H9 (cell line): ENCODE measurements at regions not wholly inside any gene's neighbourhood (a gene's known extent, or its start where the extent isn't known, plus 50 kb on each side); places are given as distances from the start of the nearest gene placed in this dataset.

Experiments
- DNase-seq: peaks from one replicate; pipeline ENCODE4 v3.0.0-alpha.2; 2017
- H2AFZ ChIP-seq: one replicate; pipeline ENCODE4 v1.6.1; 2013; ENCODE audit warnings: mild to moderate bottlenecking, low read length, control low read depth, moderate library complexity
- H2AK5ac ChIP-seq: 2 replicates; pipeline ENCODE4 v1.6.1; 2013; ENCODE audit warnings: low read length, control low read depth, mixed read lengths; ENCODE audit not compliant: insufficient read length
- H2BK120ac ChIP-seq: one replicate; pipeline ENCODE4 v1.6.1; 2013; ENCODE audit warnings: low read depth, mild to moderate bottlenecking, low read length, control low read depth, inconsistent platforms; ENCODE audit not compliant: poor library complexity, severe bottlenecking
- H2BK12ac ChIP-seq: 2 replicates; pipeline ENCODE4 v1.6.1; 2013; ENCODE audit warnings: low read length, control low read depth, mixed read lengths, low read depth; ENCODE audit not compliant: insufficient read length
- H2BK15ac ChIP-seq: 2 replicates; pipeline ENCODE4 v1.6.1; 2013; ENCODE audit warnings: low read depth, low read length, control low read depth
- H2BK20ac ChIP-seq: one replicate; pipeline ENCODE4 v1.6.1; 2013; ENCODE audit warnings: low read depth, mild to moderate bottlenecking, low read length, control low read depth, inconsistent platforms; ENCODE audit not compliant: poor library complexity, severe bottlenecking
- H2BK5ac ChIP-seq: 2 replicates; pipeline ENCODE4 v1.6.1; 2013; ENCODE audit warnings: low read length, control low read depth, mixed read lengths; ENCODE audit not compliant: insufficient read length
- H3K14ac ChIP-seq: 2 replicates; pipeline ENCODE4 v1.6.1; 2013; ENCODE audit warnings: low read length, control low read depth; ENCODE audit not compliant: insufficient read depth
- H3K18ac ChIP-seq: 2 replicates; pipeline ENCODE4 v1.6.1; 2013; ENCODE audit warnings: low read depth, mild to moderate bottlenecking, mixed read lengths, low read length, control low read depth; ENCODE audit not compliant: insufficient read length
- H3K23ac ChIP-seq: 2 replicates; pipeline ENCODE4 v1.6.1; 2013; ENCODE audit warnings: low read length, control low read depth, mixed read lengths, low read depth; ENCODE audit not compliant: insufficient read length
- H3K23me2 ChIP-seq: 2 replicates; pipeline ENCODE4 v1.6.1; 2013; ENCODE audit warnings: low read depth, mild to moderate bottlenecking, mixed read lengths, low read length, control low read depth; ENCODE audit not compliant: insufficient read length, poor library complexity, severe bottlenecking
- H3K27ac ChIP-seq: 2 replicates; pipeline ENCODE4 v1.5.1; 2013; ENCODE audit warnings: low read length, control low read depth, mixed read lengths, low read depth; ENCODE audit not compliant: insufficient read length
- H3K27me3 ChIP-seq: 2 replicates; pipeline ENCODE4 v1.6.1; 2013; ENCODE audit warnings: low read length, control low read depth, inconsistent platforms; ENCODE audit not compliant: insufficient read depth
- H3K4ac ChIP-seq: 2 replicates; pipeline ENCODE4 v1.6.1; 2013; ENCODE audit warnings: low read depth, mild to moderate bottlenecking, control low read depth, inconsistent platforms, low read length, moderate library complexity
- H3K4me1 ChIP-seq: 2 replicates; pipeline ENCODE4 v1.6.1; 2013; ENCODE audit warnings: low read length, control low read depth, inconsistent platforms; ENCODE audit not compliant: insufficient read depth
- H3K4me2 ChIP-seq: 2 replicates; pipeline ENCODE4 v1.6.1; 2013; ENCODE audit warnings: low read length, control low read depth, mixed read lengths; ENCODE audit not compliant: insufficient read length, insufficient read depth
- H3K56ac ChIP-seq: 2 replicates; pipeline ENCODE4 v1.6.1; 2013; ENCODE audit warnings: low read depth, mild to moderate bottlenecking, mixed read lengths, low read length, control low read depth; ENCODE audit not compliant: insufficient read length
- H3K79me1 ChIP-seq: 2 replicates; pipeline ENCODE4 v1.6.1; 2013; ENCODE audit warnings: low read depth, mild to moderate bottlenecking, moderate library complexity, low read length, control low read depth, inconsistent platforms; ENCODE audit not compliant: insufficient read depth, poor library complexity, severe bottlenecking
- H3K79me2 ChIP-seq: 2 replicates; pipeline ENCODE4 v1.6.1; 2013; ENCODE audit warnings: low read length, control low read depth, inconsistent platforms; ENCODE audit not compliant: insufficient read depth
- H3K9ac ChIP-seq: 2 replicates; pipeline ENCODE4 v1.6.1; 2013; ENCODE audit warnings: low read length, control low read depth, mixed read lengths; ENCODE audit not compliant: insufficient read length; ENCODE audit errors: extremely low read depth
- H3K9me3 ChIP-seq: one replicate; pipeline ENCODE4 v1.6.1; 2013; ENCODE audit warnings: low read depth, low read length, inconsistent platforms; ENCODE audit not compliant: control insufficient read depth
- H3T11ph ChIP-seq: one replicate; pipeline ENCODE4 v1.6.1; 2013; ENCODE audit warnings: mild to moderate bottlenecking, low read length, control low read depth, inconsistent platforms
- H4K20me1 ChIP-seq: one replicate; pipeline ENCODE4 v1.6.1; 2013; ENCODE audit not compliant: control insufficient read depth, insufficient read length, insufficient read depth
- H4K5ac ChIP-seq: 2 replicates; pipeline ENCODE4 v1.6.1; 2013; ENCODE audit warnings: low read depth, mild to moderate bottlenecking, mixed read lengths, low read length, control low read depth; ENCODE audit not compliant: insufficient read length
- H4K8ac ChIP-seq: replicated peaks from 2 replicates; pipeline ENCODE4 v1.6.1; 2013; ENCODE audit warnings: low read length, control low read depth, mixed read lengths, low read depth; ENCODE audit not compliant: insufficient read length
- H4K91ac ChIP-seq: 2 replicates; pipeline ENCODE4 v1.6.1; 2013; ENCODE audit warnings: low read depth, mild to moderate bottlenecking, moderate library complexity, mixed read lengths, low read length, control low read depth; ENCODE audit not compliant: insufficient read length
- H3K27ac Mint-ChIP-seq, 3 experiments: 2 replicates in 2 of 3; 3 replicates in 1 of 3; pipeline ENCODE4 v1.8.0; 2020 to 2021; ENCODE audit warnings: mixed read lengths in 3 of 3, mild to moderate bottlenecking in 1 of 3, moderate library complexity in 1 of 3
- H3K27me3 Mint-ChIP-seq: 2 replicates; pipeline ENCODE4 v1.8.0; 2021; ENCODE audit warnings: low read depth, mild to moderate bottlenecking, moderate library complexity, mixed read lengths
- H3K36me3 Mint-ChIP-seq, 3 experiments: 2 replicates in 2 of 3; 3 replicates in 1 of 3; pipeline ENCODE4 v1.8.0; 2020 to 2021; ENCODE audit warnings: low read depth in 3 of 3, mixed read lengths in 3 of 3; ENCODE audit not compliant: insufficient read depth in 1 of 3
- H3K4me1 Mint-ChIP-seq, 2 experiments: 2 replicates each; pipeline ENCODE4 v1.8.0; 2020; ENCODE audit warnings: mixed read lengths in 2 of 2
- H3K4me3 Mint-ChIP-seq, 2 experiments: 2 replicates in 1 of 2; 3 replicates in 1 of 2; pipeline ENCODE4 v1.8.0; 2020 to 2021; ENCODE audit warnings: mild to moderate bottlenecking in 2 of 2, mixed read lengths in 2 of 2, moderate library complexity in 1 of 2
- H3K9me3 Mint-ChIP-seq, 2 experiments: 2 replicates in 1 of 2; 3 replicates in 1 of 2; pipeline ENCODE4 v1.8.0; 2020; ENCODE audit warnings: mild to moderate bottlenecking in 2 of 2, mixed read lengths in 2 of 2, moderate library complexity in 1 of 2
- WGBS: extraction: QIAGEN DNeasy Blood & Tissue Kit; methylation state at CpG from one replicate; pipeline ENCODE4 v1.1.7; 2013; ENCODE audit warnings: missing lambda C conversion rate, low lambda C conversion rate, mixed read lengths; ENCODE audit not compliant: insufficient read length; ENCODE audit errors: extremely low coverage; 5-methylcytosine and 5-hydroxymethylcytosine counted together
- TF ChIP-seq, protein P1 (sequence below): fragments of 200-600 bp; sonication (generic); conservative IDR thresholded peaks from 3 replicates; pipeline ENCODE4 v1.8.0; 2021; ENCODE audit warnings: antibody characterized with exemption, mild to moderate bottlenecking

DNA sequence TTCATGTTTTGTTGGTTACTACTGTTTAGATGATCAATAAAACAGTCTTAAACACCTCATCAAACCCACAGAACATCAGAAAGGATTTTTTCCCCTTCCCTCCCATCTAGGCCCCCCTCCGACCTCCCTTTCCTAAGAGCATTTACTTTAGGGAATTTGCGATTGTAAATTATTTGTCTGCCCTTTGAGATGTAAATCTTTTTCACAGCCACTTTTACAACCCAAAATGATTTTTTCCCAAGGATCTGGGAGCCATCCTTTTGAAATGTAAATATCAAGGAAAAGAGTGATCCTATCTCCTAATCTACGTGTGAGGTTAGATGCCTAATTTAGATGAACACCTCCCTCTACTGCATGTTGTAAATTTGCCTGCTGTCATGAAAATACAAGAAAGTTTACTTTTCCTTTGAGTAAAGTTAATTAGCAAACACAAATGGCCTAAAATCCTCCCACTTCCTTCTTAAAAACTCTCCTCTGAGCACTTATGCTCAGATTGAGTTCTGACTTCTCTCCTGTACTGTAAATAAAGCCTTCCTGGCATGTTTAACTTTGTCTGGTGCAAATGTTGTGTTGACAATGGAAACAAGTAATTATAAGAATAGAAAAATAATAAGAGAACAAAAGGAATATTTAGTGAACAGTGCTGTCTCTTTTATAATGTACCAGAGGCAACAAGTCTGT, 1646.9 kb upstream of the SPRY2 start:
- no peak overlapping the region for H2AK5ac ChIP-seq
- WGBS = no CpG with 5 or more reads among the region's 3 CpGs

More for the DNA sequence above, 1646.9 kb upstream of the SPRY2 start:
- Histone ChIP-seq H3K9me3 (no peaks in the 10 kb centered on the region), H2BK12ac (no peak overlapping the region), H3K4ac (no peak overlapping the region), H3K14ac (no peak overlapping the region), H3K23ac (no peak overlapping the region), H4K91ac (no peak overlapping the region), H3T11ph (no peak overlapping the region), H4K20me1 (no peaks in the 10 kb centered on the region), H2BK20ac (no peak overlapping the region), H2AFZ (no peak overlapping the region), H3K18ac (no peak overlapping the region), H3K79me1 (no peaks in the 10 kb centered on the region), H2BK15ac (no peak overlapping the region), H3K9ac (no peak overlapping the region), H3K79me2 (no peaks in the 10 kb centered on the region), H2BK120ac (no peak overlapping the region), H3K56ac (no peak overlapping the region), H2BK5ac (no peak overlapping the region), H3K27ac (no peak overlapping the region), H3K27me3 (peaks cover 3% of the 10 kb centered on the region; the same call in 1 of the 2 replicates), H3K4me1 (peaks cover 2% of the 10 kb centered on the region; the same call in 1 of the 2 replicates), H4K5ac (no peak overlapping the region), H3K4me2 (peak overlapping the region; percentile 46), H3K23me2 (no peaks in the 10 kb centered on the region), H4K8ac (no peak overlapping the region)
- H3K4me3 Mint-ChIP-seq = no peak overlapping the region; a peak in 2 of 5 replicates
- H3K36me3 Mint-ChIP-seq = peaks cover 0 to 2% (median 0%) of the 10 kb centered on the region in 3 experiments; a peak in 3 of 7 replicates
- no peak for DNase-seq
- H3K9me3 Mint-ChIP-seq = peaks cover 3 to 4% of the 10 kb centered on the region in 2 experiments; a peak in 2 of 5 replicates
- peak overlapping the region in 2 of 3 experiments; percentile 21 to 87; a peak in 3 of 7 replicates for H3K27ac Mint-ChIP-seq
- TF ChIP-seq, protein P1, sequence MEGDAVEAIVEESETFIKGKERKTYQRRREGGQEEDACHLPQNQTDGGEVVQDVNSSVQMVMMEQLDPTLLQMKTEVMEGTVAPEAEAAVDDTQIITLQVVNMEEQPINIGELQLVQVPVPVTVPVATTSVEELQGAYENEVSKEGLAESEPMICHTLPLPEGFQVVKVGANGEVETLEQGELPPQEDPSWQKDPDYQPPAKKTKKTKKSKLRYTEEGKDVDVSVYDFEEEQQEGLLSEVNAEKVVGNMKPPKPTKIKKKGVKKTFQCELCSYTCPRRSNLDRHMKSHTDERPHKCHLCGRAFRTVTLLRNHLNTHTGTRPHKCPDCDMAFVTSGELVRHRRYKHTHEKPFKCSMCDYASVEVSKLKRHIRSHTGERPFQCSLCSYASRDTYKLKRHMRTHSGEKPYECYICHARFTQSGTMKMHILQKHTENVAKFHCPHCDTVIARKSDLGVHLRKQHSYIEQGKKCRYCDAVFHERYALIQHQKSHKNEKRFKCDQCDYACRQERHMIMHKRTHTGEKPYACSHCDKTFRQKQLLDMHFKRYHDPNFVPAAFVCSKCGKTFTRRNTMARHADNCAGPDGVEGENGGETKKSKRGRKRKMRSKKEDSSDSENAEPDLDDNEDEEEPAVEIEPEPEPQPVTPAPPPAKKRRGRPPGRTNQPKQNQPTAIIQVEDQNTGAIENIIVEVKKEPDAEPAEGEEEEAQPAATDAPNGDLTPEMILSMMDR = no peak
- H3K4me1 Mint-ChIP-seq = peaks cover 53 to 60% of the 10 kb centered on the region in 2 experiments
- peaks cover 21% of the 10 kb centered on the region for H3K27me3 Mint-ChIP-seq
